GM23338 (cell line): ENCODE measurements at regions not wholly inside any gene's neighbourhood (a gene's known extent, or its start where the extent isn't known, plus 50 kb on each side); places are given as distances from the start of the nearest gene placed in this dataset.

Experiments
- ATAC-seq: fragments of 200-7000 bp; cut with Tn5 transposase; 3 replicates; pipeline ENCODE4 v1.9.1; 2020
- DNase-seq: peaks from one replicate; pipeline ENCODE4 v3.0.0-alpha.2; 2015; ENCODE audit warnings: low spot score
- H2AFZ ChIP-seq: fragments of 200-600 bp; sonication (generic); 2 replicates; pipeline ENCODE4 v1.8.0; 2016; ENCODE audit warnings: antibody characterized with exemption, mild to moderate bottlenecking, moderate library complexity
- H3F3A ChIP-seq: fragments of 200-600 bp; sonication (generic); replicated peaks from 2 replicates; pipeline ENCODE4 v1.8.0; 2017; ENCODE audit warnings: antibody characterized with exemption, mixed run types, low read depth
- H3K27ac ChIP-seq: fragments of 200-600 bp; sonication (generic); 2 replicates; pipeline ENCODE4 v1.6.1; 2016; ENCODE audit warnings: low read depth
- H3K27me3 ChIP-seq: fragments of 200-600 bp; sonication (generic); 2 replicates; pipeline ENCODE4 v1.8.0; 2016; ENCODE audit warnings: mild to moderate bottlenecking, mixed run types, moderate library complexity; ENCODE audit not compliant: insufficient read depth
- H3K36me3 ChIP-seq: fragments of 200-600 bp; sonication (generic); 2 replicates; pipeline ENCODE4 v1.8.0; 2016; ENCODE audit warnings: mild to moderate bottlenecking; ENCODE audit not compliant: insufficient read depth
- H3K4me1 ChIP-seq: fragments of 200-600 bp; sonication (generic); 2 replicates; pipeline ENCODE4 v1.8.0; 2016; ENCODE audit warnings: mild to moderate bottlenecking, moderate library complexity; ENCODE audit not compliant: insufficient read depth
- H3K4me2 ChIP-seq: fragments of 200-600 bp; sonication (generic); 2 replicates; pipeline ENCODE4 v1.7.1; 2017; ENCODE audit warnings: mixed run types
- H3K4me3 ChIP-seq: fragments of 200-600 bp; sonication (generic); 2 replicates; pipeline ENCODE4 v1.6.1; 2016; ENCODE audit warnings: mixed run types
- H3K79me2 ChIP-seq: fragments of 200-600 bp; sonication (generic); replicated peaks from 2 replicates; pipeline ENCODE4 v1.8.0; 2017; ENCODE audit warnings: mild to moderate bottlenecking; ENCODE audit not compliant: insufficient read depth
- H3K9me2 ChIP-seq: fragments of 200-600 bp; sonication (generic); 2 replicates; pipeline ENCODE4 v1.8.0; 2017; ENCODE audit not compliant: insufficient read depth
- H4K20me1 ChIP-seq: fragments of 200-600 bp; sonication (generic); replicated peaks from 2 replicates; pipeline ENCODE4 v1.8.0; 2017; ENCODE audit warnings: mild to moderate bottlenecking; ENCODE audit not compliant: insufficient read depth
- H3K27ac Mint-ChIP-seq: 2 replicates; pipeline ENCODE4 v1.8.0; 2020; ENCODE audit warnings: inconsistent platforms, mild to moderate bottlenecking, moderate library complexity, mixed read lengths
- H3K27me3 Mint-ChIP-seq: 3 replicates; pipeline ENCODE4 v1.8.0; 2022; ENCODE audit warnings: low read depth, mild to moderate bottlenecking, moderate library complexity, mixed read lengths, inconsistent platforms; ENCODE audit not compliant: insufficient read depth, poor library complexity
- H3K36me3 Mint-ChIP-seq: 3 replicates; pipeline ENCODE4 v1.8.0; 2021; ENCODE audit warnings: low read depth, mild to moderate bottlenecking, inconsistent platforms, moderate library complexity, mixed read lengths
- H3K4me1 Mint-ChIP-seq: 3 replicates; pipeline ENCODE4 v1.8.0; 2020; ENCODE audit warnings: mild to moderate bottlenecking, inconsistent platforms, mixed read lengths
- H3K4me3 Mint-ChIP-seq: 3 replicates; pipeline ENCODE4 v1.8.0; 2021; ENCODE audit warnings: moderate library complexity, mild to moderate bottlenecking, inconsistent platforms, mixed read lengths
- H3K9me3 Mint-ChIP-seq: 3 replicates; pipeline ENCODE4 v1.8.0; 2020; ENCODE audit warnings: moderate library complexity, mild to moderate bottlenecking, inconsistent platforms, mixed read lengths
- CREB1 ChIP-seq: fragments of 250-450 bp; sonication (Bioruptor Pico); IDR thresholded peaks from 2 replicates; pipeline ENCODE4 v1.5.0; 2020; ENCODE audit warnings: low read depth, mild to moderate bottlenecking, moderate library complexity
- CTCF ChIP-seq, 2 experiments: fragments of 200-600 bp in 1 of 2; sonication (generic) in 1 of 2; conservative IDR thresholded peaks; 2 replicates each; pipeline versions ENCODE4 v1.5.1 to v1.6.1; 2016 to 2017; ENCODE audit warnings: antibody characterized with exemption in 2 of 2, low read depth in 2 of 2, mild to moderate bottlenecking in 2 of 2, moderate library complexity in 1 of 2
- EZH2 ChIP-seq: fragments of 200-600 bp; sonication (generic); IDR thresholded peaks from one replicate; pipeline ENCODE4 v1.8.0; 2017; ENCODE audit warnings: antibody characterized with exemption, mild to moderate bottlenecking, low read depth; ENCODE audit not compliant: unreplicated experiment
- EZH2phosphoT487 ChIP-seq: fragments of 200-600 bp; sonication (generic); IDR thresholded peaks from one replicate; pipeline ENCODE4 v1.8.1; 2018; ENCODE audit warnings: antibody characterized with exemption; ENCODE audit not compliant: unreplicated experiment
- JUNB ChIP-seq: IDR thresholded peaks from one replicate; pipeline ENCODE4 v1.6.1; 2016; ENCODE audit warnings: antibody characterized with exemption; ENCODE audit not compliant: unreplicated experiment
- STAT1 ChIP-seq: IDR thresholded peaks from one replicate; pipeline ENCODE4 v1.6.1; 2016; ENCODE audit warnings: antibody characterized with exemption; ENCODE audit not compliant: unreplicated experiment
- ZNF331 ChIP-seq: fragments of 250-450 bp; sonication (Bioruptor Pico); IDR thresholded peaks from 2 replicates; pipeline ENCODE4 v1.5.0; 2020; ENCODE audit warnings: low read depth, mild to moderate bottlenecking, moderate library complexity
- ZNF462 ChIP-seq: fragments of 250-450 bp; sonication (Bioruptor Pico); IDR thresholded peaks from 2 replicates; pipeline ENCODE4 v1.5.0; 2020; ENCODE audit warnings: mild to moderate bottlenecking, moderate library complexity
- TF ChIP-seq, protein P1 (sequence below): IDR thresholded peaks from one replicate; pipeline ENCODE4 v1.6.1; 2018; ENCODE audit warnings: antibody characterized with exemption; ENCODE audit not compliant: unreplicated experiment

GRCh38 chr18:30682672-30683071, 359.9 kb downstream of the DSC3 start (continued):
- no peak for TF ChIP-seq ZNF331
- no peak for TF ChIP-seq EZH2phosphoT487
- TF ChIP-seq STAT1 = no peak
- TF ChIP-seq, protein P1, sequence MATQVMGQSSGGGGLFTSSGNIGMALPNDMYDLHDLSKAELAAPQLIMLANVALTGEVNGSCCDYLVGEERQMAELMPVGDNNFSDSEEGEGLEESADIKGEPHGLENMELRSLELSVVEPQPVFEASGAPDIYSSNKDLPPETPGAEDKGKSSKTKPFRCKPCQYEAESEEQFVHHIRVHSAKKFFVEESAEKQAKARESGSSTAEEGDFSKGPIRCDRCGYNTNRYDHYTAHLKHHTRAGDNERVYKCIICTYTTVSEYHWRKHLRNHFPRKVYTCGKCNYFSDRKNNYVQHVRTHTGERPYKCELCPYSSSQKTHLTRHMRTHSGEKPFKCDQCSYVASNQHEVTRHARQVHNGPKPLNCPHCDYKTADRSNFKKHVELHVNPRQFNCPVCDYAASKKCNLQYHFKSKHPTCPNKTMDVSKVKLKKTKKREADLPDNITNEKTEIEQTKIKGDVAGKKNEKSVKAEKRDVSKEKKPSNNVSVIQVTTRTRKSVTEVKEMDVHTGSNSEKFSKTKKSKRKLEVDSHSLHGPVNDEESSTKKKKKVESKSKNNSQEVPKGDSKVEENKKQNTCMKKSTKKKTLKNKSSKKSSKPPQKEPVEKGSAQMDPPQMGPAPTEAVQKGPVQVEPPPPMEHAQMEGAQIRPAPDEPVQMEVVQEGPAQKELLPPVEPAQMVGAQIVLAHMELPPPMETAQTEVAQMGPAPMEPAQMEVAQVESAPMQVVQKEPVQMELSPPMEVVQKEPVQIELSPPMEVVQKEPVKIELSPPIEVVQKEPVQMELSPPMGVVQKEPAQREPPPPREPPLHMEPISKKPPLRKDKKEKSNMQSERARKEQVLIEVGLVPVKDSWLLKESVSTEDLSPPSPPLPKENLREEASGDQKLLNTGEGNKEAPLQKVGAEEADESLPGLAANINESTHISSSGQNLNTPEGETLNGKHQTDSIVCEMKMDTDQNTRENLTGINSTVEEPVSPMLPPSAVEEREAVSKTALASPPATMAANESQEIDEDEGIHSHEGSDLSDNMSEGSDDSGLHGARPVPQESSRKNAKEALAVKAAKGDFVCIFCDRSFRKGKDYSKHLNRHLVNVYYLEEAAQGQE = no peak
- TF ChIP-seq CTCF (conservative IDR thresholded peaks at IDR 0.05; ENCODE audit: low read depth in 2 of 2) = no peak

- no peak overlapping the region for H2AFZ ChIP-seq
- Mint-ChIP-seq H3K27me3 (no peaks in the 10 kb centered on the region), H3K36me3 (no peaks in the 10 kb centered on the region), H3K9me3 (no peaks in the 10 kb centered on the region), H3K27ac (no peak overlapping the region; the same call in 1 of the 2 replicates), H3K4me1 (no peaks in the 10 kb centered on the region), H3K4me3 (no peak overlapping the region)
- ATAC-seq (no peak), DNase-seq (no peak)
- no peak overlapping the region for H3K4me2 ChIP-seq
- H3K36me3 ChIP-seq = no peaks in the 10 kb centered on the region
- no peaks in the 10 kb centered on the region for H3K9me2 ChIP-seq
- H3F3A ChIP-seq = no peaks in the 10 kb centered on the region
- no peak overlapping the region for H3K27ac ChIP-seq
- no peaks in the 10 kb centered on the region for H4K20me1 ChIP-seq
- H3K27me3 ChIP-seq = no peaks in the 10 kb centered on the region
- no peaks in the 10 kb centered on the region for H3K79me2 ChIP-seq
- H3K4me3 ChIP-seq = no peak overlapping the region
- no peaks in the 10 kb centered on the region for H3K4me1 ChIP-seq
- TF ChIP-seq EZH2phosphoT487 = no peak
- TF ChIP-seq EZH2 = no peak
- TF ChIP-seq, protein P1 = no peak
- TF ChIP-seq JUNB = no peak
- TF ChIP-seq CREB1 (CRISPR knock-in tag) = no peak
- TF ChIP-seq ZNF331 = no peak
- no peak for TF ChIP-seq ZNF462 (CRISPR knock-in tag)
These were observed 363.1 kb downstream of the DSC3 start for GRCh38 chr18:30679285-30679930.
